HG03442 (cell line): ENCODE measurements at regions not wholly inside any gene's neighbourhood (a gene's known extent, or its start where the extent isn't known, plus 50 kb on each side); places are given as distances from the start of the nearest gene placed in this dataset.
"Not testable (repeated sequence)": the region's sequence is repeated elsewhere in the genome, so short reads cannot be mapped to it uniquely, and the experiment has no call there.

Experiments used
- ATAC-seq: cut with Tn5 transposase; IDR thresholded peaks from one replicate; pipeline ENCODE4 v1.9.1; 2021; ENCODE audit warnings: mild to moderate bottlenecking, moderate library complexity; ENCODE audit not compliant: unreplicated experiment

GRCh38 chr21:6428498-6429092 is 4092.8 kb upstream of the TPTE start:
- not testable (repeated sequence) for ATAC-seq

GRCh38 chr21:6429924-6430323 is 4091.5 kb upstream of the TPTE start:
- not testable (repeated sequence) for ATAC-seq

- ATAC-seq = not testable (repeated sequence)
These were observed 4088.2 kb upstream of the TPTE start for GRCh38 chr21:6433149-6433548.

- not testable (repeated sequence) for ATAC-seq
These were observed 4085.2 kb upstream of the TPTE start for GRCh38 chr21:6436205-6436604.

GRCh38 chr21:6436971-6437833 is 4084.2 kb upstream of the TPTE start:
- not testable (repeated sequence) for ATAC-seq

- not testable (repeated sequence) for ATAC-seq
These were observed 4083.6 kb upstream of the TPTE start for GRCh38 chr21:6437834-6438187.

- ATAC-seq = not testable (repeated sequence)
These were observed 4082.3 kb upstream of the TPTE start for GRCh38 chr21:6439058-6439457.

GRCh38 chr21:6454648-6455340 is 4066.6 kb upstream of the TPTE start:
- not testable (repeated sequence) for ATAC-seq

- not testable (repeated sequence) for ATAC-seq
These were observed 4065.2 kb upstream of the TPTE start for GRCh38 chr21:6456011-6456661.

GRCh38 chr21:6459761-6460160 is 4061.6 kb upstream of the TPTE start:
- ATAC-seq = not testable (repeated sequence)

GRCh38 chr21:6461358-6461757 is 4060.0 kb upstream of the TPTE start:
- not testable (repeated sequence) for ATAC-seq

- not testable (repeated sequence) for ATAC-seq
These were observed 4057.0 kb upstream of the TPTE start for GRCh38 chr21:6464419-6464818.

- ATAC-seq = not testable (repeated sequence)
These were observed 4055.2 kb upstream of the TPTE start for GRCh38 chr21:6466081-6466698.

GRCh38 chr21:6466707-6467106 is 4054.7 kb upstream of the TPTE start:
- ATAC-seq = not testable (repeated sequence)

GRCh38 chr21:6467189-6467774 is 4054.1 kb upstream of the TPTE start:
- ATAC-seq = not testable (repeated sequence)

GRCh38 chr21:6467907-6468306 is 4053.5 kb upstream of the TPTE start:
- not testable (repeated sequence) for ATAC-seq

GRCh38 chr21:6468331-6468860 is 4053.0 kb upstream of the TPTE start:
- not testable (repeated sequence) for ATAC-seq

GRCh38 chr21:6474250-6474968 is 4047.0 kb upstream of the TPTE start:
- not testable (repeated sequence) for ATAC-seq

- ATAC-seq = not testable (repeated sequence)
These were observed 4040.3 kb upstream of the TPTE start for GRCh38 chr21:6481116-6481515.
